Caki2 (cell line): ENCODE measurements at regions not wholly inside any gene's neighbourhood (a gene's known extent, or its start where the extent isn't known, plus 50 kb on each side); places are given as distances from the start of the nearest gene placed in this dataset.
"Not testable (repeated sequence)": the region's sequence is repeated elsewhere in the genome, so short reads cannot be mapped to it uniquely, and the experiment has no call there.

Source experiments
- DNase-seq: peaks from one replicate; pipeline ENCODE4 v3.0.0-alpha.2; 2015; ENCODE audit warnings: low read depth
- in situ Hi-C: cut with HindIII; loops from 2 replicates; pipeline ENCODE4 v1.10.0; 2016; ENCODE audit warnings: low sequenced_read_pairs, low pct_unique_long_range_greater_than_20kb, mixed read lengths

DNA sequence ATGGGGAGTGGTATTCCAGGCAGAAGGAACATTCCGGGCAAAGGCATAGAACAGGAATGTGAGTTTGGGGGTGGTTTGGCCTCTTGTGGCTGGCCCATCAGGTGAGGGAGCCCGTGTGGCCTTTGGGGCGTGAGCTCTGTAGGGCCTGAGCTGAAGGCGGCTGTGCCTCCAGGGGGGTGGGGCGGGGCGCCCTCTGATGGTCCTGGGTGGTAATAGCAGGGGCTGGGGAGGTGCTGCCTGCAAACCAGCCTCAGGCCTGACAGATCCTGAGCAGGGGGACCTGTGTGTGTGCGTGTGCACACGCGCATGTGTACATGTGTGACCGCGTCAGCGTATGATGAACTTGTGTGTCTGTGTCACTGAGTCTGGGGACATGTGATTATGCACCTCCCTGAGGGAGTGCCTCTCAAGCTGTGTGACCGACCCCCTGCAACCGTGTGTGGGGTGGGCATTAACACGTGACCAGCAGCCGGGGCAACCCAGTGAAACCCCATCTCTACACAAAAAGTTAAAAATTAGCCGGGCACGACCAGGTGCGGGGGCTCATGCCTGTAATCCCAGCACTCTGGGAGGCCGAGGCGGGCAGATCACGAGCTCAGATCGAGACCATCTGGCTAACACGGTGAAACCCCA, 177.1 kb downstream of the TBC1D2B start:
- in situ Hi-C loops, DNase-seq: not testable (repeated sequence)

GRCh38 chr15:77899776-77900175, 177.7 kb downstream of the TBC1D2B start:
- DNase-seq, in situ Hi-C loops: not testable (repeated sequence)

GRCh38 chr15:77898811-77899730, 178.4 kb downstream of the TBC1D2B start:
- DNase-seq = no peak
- in situ Hi-C loops = no loop called here

DNA sequence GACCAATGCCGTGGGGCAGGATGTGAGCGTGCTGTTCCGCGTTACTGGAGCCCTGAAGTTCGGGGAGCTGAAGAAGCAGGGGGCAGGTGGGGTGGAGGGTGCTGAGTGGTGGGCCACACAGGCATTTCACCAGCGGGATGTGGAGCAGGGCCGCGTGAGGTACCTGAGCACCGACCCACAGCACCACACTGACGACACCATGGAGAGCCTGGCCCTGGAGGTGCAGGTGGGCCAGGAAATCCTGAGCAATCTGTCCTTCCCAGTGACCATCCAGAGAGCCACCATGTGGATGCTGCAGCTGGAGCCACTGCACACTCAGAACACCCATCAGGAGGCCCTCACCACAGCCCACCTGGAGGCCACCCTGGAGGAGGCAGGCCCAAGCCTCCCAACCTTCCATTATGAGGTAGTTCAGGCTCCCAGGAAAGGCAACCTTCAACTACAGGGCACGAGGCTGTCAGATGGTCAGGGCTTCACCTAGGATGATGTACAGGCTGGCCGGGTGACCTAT, 179.6 kb downstream of the TBC1D2B start:
- DNase-seq = no peak
- in situ Hi-C loops = no loop called here

DNA sequence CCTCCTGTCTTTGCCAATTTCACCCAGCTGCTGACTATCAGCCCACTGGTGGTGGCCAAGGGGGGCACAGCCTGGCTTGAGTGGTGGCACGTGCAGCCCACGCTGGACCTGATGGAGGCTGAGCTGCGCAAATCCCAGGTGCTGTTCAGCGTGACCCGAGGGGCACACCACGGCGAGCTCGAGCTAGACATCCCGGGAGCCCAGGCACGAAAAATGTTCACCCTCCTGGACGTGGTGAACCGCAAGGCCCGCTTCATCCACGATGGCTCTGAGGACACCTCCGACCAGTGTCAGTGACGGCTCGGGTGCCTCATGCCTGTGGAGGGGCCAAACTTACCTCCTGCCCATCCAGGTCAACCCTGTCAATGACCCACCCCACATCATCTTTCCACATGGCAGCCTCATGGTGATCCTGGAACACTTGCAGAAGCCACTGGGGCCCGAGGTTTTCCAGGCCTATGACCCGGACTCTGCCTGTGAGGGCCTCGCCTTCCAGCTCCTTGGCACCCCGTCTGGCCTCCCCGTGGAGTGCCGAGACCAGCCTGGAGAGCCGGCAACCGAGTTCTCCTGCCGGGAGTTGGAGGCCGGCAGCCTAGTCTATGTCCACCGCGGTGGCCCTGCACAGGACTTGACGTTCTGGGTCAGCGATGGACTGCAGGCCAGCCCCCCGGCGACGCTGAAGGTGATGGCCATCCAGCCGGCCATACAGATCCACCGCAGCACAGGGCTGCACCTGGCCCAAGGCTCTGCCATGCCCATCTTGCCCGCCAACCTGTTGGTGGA, 180.2 kb downstream of the TBC1D2B start:
- in situ Hi-C loops, DNase-seq: not testable (repeated sequence)

- in situ Hi-C loops, DNase-seq: not testable (repeated sequence)
Measured at GRCh38 chr15:77896147-77897112, 181.1 kb downstream of the TBC1D2B start.

- DNase-seq = no peak
- in situ Hi-C loops = no loop called here
Measured at GRCh38 chr15:77895742-77896141, 181.8 kb downstream of the TBC1D2B start.

- DNase-seq, in situ Hi-C loops: not testable (repeated sequence)
Measured at GRCh38 chr15:77895145-77895544, 182.4 kb downstream of the TBC1D2B start.

GRCh38 chr15:77893671-77894640, 183.6 kb downstream of the TBC1D2B start:
- in situ Hi-C loops, DNase-seq: not testable (repeated sequence)

GRCh38 chr15:77893246-77893645, 184.3 kb downstream of the TBC1D2B start:
- in situ Hi-C loops = not testable (repeated sequence)

DNA sequence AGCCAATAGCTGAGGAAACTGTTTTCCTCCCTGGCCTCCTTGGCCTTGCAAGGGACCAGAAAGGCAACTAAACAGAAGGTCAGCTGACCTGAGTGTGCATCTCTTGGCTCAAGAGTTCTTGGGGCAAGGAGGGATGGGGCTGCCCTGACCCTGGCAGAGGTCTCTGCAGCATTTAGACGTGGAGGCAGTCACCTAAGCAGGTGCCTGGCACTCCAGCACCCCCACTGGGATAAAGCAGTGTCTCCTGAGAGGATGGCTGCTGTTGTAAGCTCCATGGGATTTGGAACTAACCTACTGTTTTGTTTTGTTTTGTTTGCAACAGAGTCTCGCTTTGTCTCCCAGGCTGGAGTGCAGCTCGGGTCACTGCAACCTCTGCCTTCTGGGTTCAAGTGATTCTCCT, 185.2 kb downstream of the TBC1D2B start:
- no peak for DNase-seq
- in situ Hi-C loops = no loop called here

More at GRCh38 chr15:77893246-77893645, 184.3 kb downstream of the TBC1D2B start:
- DNase-seq = not testable (repeated sequence)

GRCh38 chr15:77891862-77892261, 185.6 kb downstream of the TBC1D2B start:
- in situ Hi-C loops, DNase-seq: not testable (repeated sequence)

- in situ Hi-C loops, DNase-seq: not testable (repeated sequence)
Measured at GRCh38 chr15:77890911-77891801, 186.4 kb downstream of the TBC1D2B start.

GRCh38 chr15:77889828-77890725, 187.4 kb downstream of the TBC1D2B start:
- DNase-seq, in situ Hi-C loops: not testable (repeated sequence)
